Hepatocyte (in vitro differentiated cells): ENCODE measurements at regions not wholly inside any gene's neighbourhood (a gene's known extent, or its start where the extent isn't known, plus 50 kb on each side); places are given as distances from the start of the nearest gene placed in this dataset.

Source experiments
- EZH2 ChIP-seq: fragments of 200-600 bp; sonication (generic); IDR thresholded peaks from 2 replicates; pipeline ENCODE4 v1.6.1; 2016; ENCODE audit warnings: antibody characterized with exemption, mild to moderate bottlenecking, borderline replicate concordance
- EZH2phosphoT487 ChIP-seq: fragments of 200-600 bp; sonication (generic); IDR thresholded peaks from one replicate; pipeline ENCODE4 v1.6.1; 2018; ENCODE audit warnings: antibody characterized with exemption, mild to moderate bottlenecking, low read depth, moderate library complexity; ENCODE audit not compliant: unreplicated experiment, severe bottlenecking
- TF ChIP-seq, protein P1 (sequence below): fragments of 200-600 bp; sonication (generic); IDR thresholded peaks from 2 replicates; pipeline ENCODE4 v1.5.1; 2016; ENCODE audit warnings: antibody characterized with exemption, mild to moderate bottlenecking; ENCODE audit not compliant: poor library complexity

DNA sequence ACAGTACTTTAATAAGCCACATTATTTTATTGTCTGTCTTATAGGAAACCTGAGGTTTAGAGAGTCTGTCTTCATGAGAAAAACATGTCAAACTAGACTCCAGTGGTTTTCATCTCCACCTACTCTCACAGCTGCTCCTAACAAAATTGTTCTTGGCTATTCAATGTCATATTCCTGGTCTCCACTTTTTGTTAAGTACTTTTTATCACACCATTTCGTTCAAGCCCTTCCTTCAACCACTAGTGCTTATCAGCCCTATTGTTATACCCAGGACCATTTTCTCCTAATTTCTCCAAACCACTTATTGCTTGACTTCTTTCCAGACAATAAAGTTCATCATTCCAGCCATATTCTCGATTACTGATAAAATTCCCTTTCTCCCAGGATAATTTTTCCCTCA, 1674.3 kb upstream of the AGA start:
- TF ChIP-seq, protein P1, sequence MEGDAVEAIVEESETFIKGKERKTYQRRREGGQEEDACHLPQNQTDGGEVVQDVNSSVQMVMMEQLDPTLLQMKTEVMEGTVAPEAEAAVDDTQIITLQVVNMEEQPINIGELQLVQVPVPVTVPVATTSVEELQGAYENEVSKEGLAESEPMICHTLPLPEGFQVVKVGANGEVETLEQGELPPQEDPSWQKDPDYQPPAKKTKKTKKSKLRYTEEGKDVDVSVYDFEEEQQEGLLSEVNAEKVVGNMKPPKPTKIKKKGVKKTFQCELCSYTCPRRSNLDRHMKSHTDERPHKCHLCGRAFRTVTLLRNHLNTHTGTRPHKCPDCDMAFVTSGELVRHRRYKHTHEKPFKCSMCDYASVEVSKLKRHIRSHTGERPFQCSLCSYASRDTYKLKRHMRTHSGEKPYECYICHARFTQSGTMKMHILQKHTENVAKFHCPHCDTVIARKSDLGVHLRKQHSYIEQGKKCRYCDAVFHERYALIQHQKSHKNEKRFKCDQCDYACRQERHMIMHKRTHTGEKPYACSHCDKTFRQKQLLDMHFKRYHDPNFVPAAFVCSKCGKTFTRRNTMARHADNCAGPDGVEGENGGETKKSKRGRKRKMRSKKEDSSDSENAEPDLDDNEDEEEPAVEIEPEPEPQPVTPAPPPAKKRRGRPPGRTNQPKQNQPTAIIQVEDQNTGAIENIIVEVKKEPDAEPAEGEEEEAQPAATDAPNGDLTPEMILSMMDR, result no peak
- TF ChIP-seq EZH2 (no peak), EZH2phosphoT487 (no peak)
